ENCODE measurements at regions not wholly inside any gene's neighbourhood (a gene's known extent, or its start where the extent isn't known, plus 50 kb on each side); places are given as distances from the start of the nearest gene placed in this dataset.

- TF ChIP-seq, protein P1, sequence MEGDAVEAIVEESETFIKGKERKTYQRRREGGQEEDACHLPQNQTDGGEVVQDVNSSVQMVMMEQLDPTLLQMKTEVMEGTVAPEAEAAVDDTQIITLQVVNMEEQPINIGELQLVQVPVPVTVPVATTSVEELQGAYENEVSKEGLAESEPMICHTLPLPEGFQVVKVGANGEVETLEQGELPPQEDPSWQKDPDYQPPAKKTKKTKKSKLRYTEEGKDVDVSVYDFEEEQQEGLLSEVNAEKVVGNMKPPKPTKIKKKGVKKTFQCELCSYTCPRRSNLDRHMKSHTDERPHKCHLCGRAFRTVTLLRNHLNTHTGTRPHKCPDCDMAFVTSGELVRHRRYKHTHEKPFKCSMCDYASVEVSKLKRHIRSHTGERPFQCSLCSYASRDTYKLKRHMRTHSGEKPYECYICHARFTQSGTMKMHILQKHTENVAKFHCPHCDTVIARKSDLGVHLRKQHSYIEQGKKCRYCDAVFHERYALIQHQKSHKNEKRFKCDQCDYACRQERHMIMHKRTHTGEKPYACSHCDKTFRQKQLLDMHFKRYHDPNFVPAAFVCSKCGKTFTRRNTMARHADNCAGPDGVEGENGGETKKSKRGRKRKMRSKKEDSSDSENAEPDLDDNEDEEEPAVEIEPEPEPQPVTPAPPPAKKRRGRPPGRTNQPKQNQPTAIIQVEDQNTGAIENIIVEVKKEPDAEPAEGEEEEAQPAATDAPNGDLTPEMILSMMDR (conservative IDR thresholded peaks at IDR 0.05 in 1 of 2, IDR thresholded peaks at IDR 0.05 in 1 of 2; ENCODE audit: low read depth in 1 of 2, low read length in 2 of 2), result no peak
- TF ChIP-seq EZH2 (IDR thresholded peaks at IDR 0.05; ENCODE audit: low read length, missing control alignments), result no peak
Measured at GRCh38 chr1:56073206-56073605, 506.2 kb downstream of the PLPP3 start.
